ENCODE measurements at regions not wholly inside any gene's neighbourhood (a gene's known extent, or its start where the extent isn't known, plus 50 kb on each side); places are given as distances from the start of the nearest gene placed in this dataset.

DNA sequence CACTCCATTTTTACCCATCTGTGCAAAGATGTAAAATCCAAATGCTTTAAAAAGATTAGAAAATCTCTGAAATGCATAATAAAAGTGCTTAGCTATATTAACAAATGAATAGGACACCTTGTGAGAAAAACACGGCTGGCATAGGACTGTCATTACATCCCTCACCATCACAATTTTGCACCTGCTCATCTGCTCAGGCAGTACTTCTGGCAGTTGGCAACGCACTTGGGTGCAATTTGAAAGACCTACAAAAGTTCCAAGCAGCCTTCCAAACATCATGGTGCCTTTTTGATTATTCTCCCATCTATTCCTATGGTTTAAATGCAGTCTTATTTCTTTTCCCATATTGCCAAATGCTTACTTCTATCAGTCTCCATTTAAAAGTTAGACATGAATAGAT is 501.8 kb downstream of the ENC1 start:
- H3K27me3 Mint-ChIP-seq: peaks cover 4 to 9% of the 10 kb centered on the region in 2 donors
- Histone ChIP-seq H3K36me3 (ENCODE audit: control insufficient read depth in 2 of 2, extremely low read depth in 1 of 2, insufficient read depth in 1 of 2, low read length in 1 of 2) (no peaks in the 10 kb centered on the region), H3K4me1 (ENCODE audit: control insufficient read depth in 1 of 2, extremely low read depth in 1 of 2, insufficient read depth in 2 of 2, low read length in 2 of 2) (no peaks in the 10 kb centered on the region), H3K4me3 (ENCODE audit: control insufficient read depth in 1 of 2, extremely low read depth in 1 of 2, low read length in 1 of 2) (no peak overlapping the region), H3K27me3 (replicated peaks in 1 of 2; ENCODE audit: control insufficient read depth in 2 of 2, extremely low read depth in 1 of 2, insufficient read depth in 2 of 2, low read length in 1 of 2) (peaks cover 0 to 7% of the 10 kb centered on the region in 2 experiments), H3K9me3 (no peaks in the 10 kb centered on the region), H3K27ac (ENCODE audit: low read length) (no peak overlapping the region)
- no peaks in the 10 kb centered on the region for H3K4me1 Mint-ChIP-seq
- DNase-seq (no peak), ATAC-seq (replicated peaks in 1 of 4) (no peak)
- CTCF ChIA-PET: no interaction called here
- WGBS (ENCODE audit: insufficient coverage): 29% methylated on average over 1 of the region's 2 CpGs
- POLR2A ChIA-PET: no interaction called here
- H3K4me3 Mint-ChIP-seq: no peak overlapping the region
- H3K36me3 Mint-ChIP-seq: no peaks in the 10 kb centered on the region
- no peaks in the 10 kb centered on the region for H3K9me3 Mint-ChIP-seq
- no peak overlapping the region for H3K27ac Mint-ChIP-seq

DNA sequence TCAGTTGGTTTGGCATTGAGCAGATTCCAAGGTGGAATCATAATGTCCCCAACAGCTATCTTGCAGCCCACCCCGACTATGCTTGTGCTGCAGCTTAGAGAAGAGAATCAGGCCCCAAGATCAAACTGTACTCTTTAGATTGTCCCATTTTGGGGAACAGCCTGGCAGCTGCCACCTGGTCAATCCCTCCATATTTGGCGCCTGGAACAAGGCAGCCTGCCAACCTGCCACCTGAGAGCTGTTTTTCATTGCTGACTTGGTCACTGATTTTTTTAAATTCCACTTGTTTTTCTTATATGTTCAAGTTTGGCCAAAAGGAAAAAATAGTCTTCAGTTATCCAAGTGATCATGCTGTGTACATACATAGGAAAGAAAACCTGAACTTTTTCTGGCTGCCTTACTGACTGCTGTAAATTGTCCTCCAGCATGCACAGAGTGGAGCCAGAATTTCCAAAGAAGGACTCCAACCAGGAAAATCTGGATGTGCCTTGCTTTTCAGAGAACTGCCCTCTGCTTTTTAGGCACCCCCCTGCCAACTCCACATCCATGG is 504.2 kb downstream of the ENC1 start:
- Histone ChIP-seq H3K4me3 (ENCODE audit: control insufficient read depth in 1 of 2, extremely low read depth in 1 of 2, low read length in 1 of 2) (no peak overlapping the region), H3K36me3 (ENCODE audit: control insufficient read depth in 2 of 2, extremely low read depth in 1 of 2, insufficient read depth in 1 of 2, low read length in 1 of 2) (no peaks in the 10 kb centered on the region), H3K27ac (ENCODE audit: low read length) (no peak overlapping the region), H3K4me1 (ENCODE audit: control insufficient read depth in 1 of 2, extremely low read depth in 1 of 2, insufficient read depth in 2 of 2, low read length in 2 of 2) (no peaks in the 10 kb centered on the region), H3K9me3 (no peaks in the 10 kb centered on the region), H3K27me3 (replicated peaks in 1 of 2; ENCODE audit: control insufficient read depth in 2 of 2, extremely low read depth in 1 of 2, insufficient read depth in 2 of 2, low read length in 1 of 2) (peaks cover 0 to 11% of the 10 kb centered on the region in 2 experiments)
- DNase-seq: no peak
- H3K27ac Mint-ChIP-seq: no peak overlapping the region
- 74% methylated on average over 2 of the region's 2 CpGs for WGBS (ENCODE audit: insufficient coverage)
- H3K36me3 Mint-ChIP-seq: no peaks in the 10 kb centered on the region
- POLR2A ChIA-PET: no interaction called here
- no peak for ATAC-seq (replicated peaks in 1 of 4)
- no peaks in the 10 kb centered on the region for H3K9me3 Mint-ChIP-seq
- no peaks in the 10 kb centered on the region for H3K4me1 Mint-ChIP-seq
- no peak overlapping the region for H3K4me3 Mint-ChIP-seq
- peaks cover 9 to 13% of the 10 kb centered on the region in 2 donors for H3K27me3 Mint-ChIP-seq
- CTCF ChIA-PET: no interaction called here

DNA sequence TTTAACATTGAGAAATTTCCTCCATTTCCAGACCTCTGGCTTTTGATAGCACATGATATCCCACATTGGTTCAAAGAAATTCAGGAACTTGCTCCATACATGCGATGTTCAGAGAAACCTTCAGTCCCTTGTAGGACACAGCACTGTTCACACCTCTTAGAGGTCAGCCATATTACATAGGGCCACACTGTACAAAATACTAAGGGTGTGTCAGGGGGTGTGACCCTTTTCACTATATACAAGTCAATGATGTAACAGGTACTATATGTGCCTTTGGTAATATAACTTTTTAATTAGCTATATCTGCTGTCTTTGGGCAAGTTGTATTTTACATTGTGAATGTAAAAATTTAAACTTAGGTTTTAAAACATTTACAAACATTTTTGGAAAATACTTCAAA is 505.5 kb downstream of the ENC1 start:
- ChIA-PET CTCF (no interaction called here), POLR2A (no interaction called here)
- no peak overlapping the region for H3K4me3 Mint-ChIP-seq
- H3K4me3 ChIP-seq (ENCODE audit: control insufficient read depth in 1 of 2, extremely low read depth in 1 of 2, low read length in 1 of 2): no peak overlapping the region
- DNase-seq (no peak), ATAC-seq (replicated peaks in 1 of 4) (no peak)
- peaks cover 0 to 11% of the 10 kb centered on the region in 2 experiments for H3K27me3 ChIP-seq (replicated peaks in 1 of 2; ENCODE audit: control insufficient read depth in 2 of 2, extremely low read depth in 1 of 2, insufficient read depth in 2 of 2, low read length in 1 of 2)
- H3K9me3 ChIP-seq: no peaks in the 10 kb centered on the region
- H3K27me3 Mint-ChIP-seq: peaks cover 14 to 18% of the 10 kb centered on the region in 2 donors
- no CpG with 5 or more reads among the region's 1 CpG for WGBS (ENCODE audit: insufficient coverage)
- H3K36me3 Mint-ChIP-seq: no peaks in the 10 kb centered on the region
- no peaks in the 10 kb centered on the region for H3K9me3 Mint-ChIP-seq
- H3K4me1 Mint-ChIP-seq: no peaks in the 10 kb centered on the region
- no peaks in the 10 kb centered on the region for H3K4me1 ChIP-seq (ENCODE audit: control insufficient read depth in 1 of 2, extremely low read depth in 1 of 2, insufficient read depth in 2 of 2, low read length in 2 of 2)
- H3K36me3 ChIP-seq (ENCODE audit: control insufficient read depth in 2 of 2, extremely low read depth in 1 of 2, insufficient read depth in 1 of 2, low read length in 1 of 2): no peaks in the 10 kb centered on the region
- H3K27ac Mint-ChIP-seq: no peak overlapping the region
- no peak overlapping the region for H3K27ac ChIP-seq (ENCODE audit: low read length)

DNA sequence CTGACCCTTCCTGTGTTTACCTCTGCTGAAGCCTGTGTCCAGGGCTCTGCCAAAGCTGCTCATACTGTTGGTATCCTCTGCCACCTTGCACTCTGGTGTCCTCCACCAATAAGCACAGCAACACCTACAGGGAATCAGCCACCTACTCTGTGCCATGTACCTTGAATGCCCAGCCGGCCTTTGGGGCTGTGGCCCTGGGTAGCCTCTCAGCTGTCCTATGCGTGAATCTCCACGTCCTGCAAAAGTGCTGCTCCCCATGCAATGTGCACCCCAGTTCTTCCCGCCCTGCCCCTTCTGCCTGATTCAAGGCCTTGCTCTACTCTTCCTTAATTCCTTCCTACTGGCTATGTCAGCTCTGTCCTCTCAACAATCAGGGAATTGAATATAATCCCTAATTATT is 506.5 kb downstream of the ARHGEF28 start:
- no peak overlapping the region for H3K4me3 Mint-ChIP-seq
- WGBS (ENCODE audit: insufficient coverage): 94% methylated on average over 3 of the region's 4 CpGs
- no peaks in the 10 kb centered on the region for H3K4me1 Mint-ChIP-seq
- POLR2A ChIA-PET: no interaction called here
- H3K9me3 ChIP-seq: no peaks in the 10 kb centered on the region
- H3K27me3 ChIP-seq (replicated peaks in 1 of 2; ENCODE audit: control insufficient read depth in 2 of 2, extremely low read depth in 1 of 2, insufficient read depth in 2 of 2, low read length in 1 of 2): peaks cover 0 to 6% of the 10 kb centered on the region in 2 experiments
- H3K4me1 ChIP-seq (ENCODE audit: control insufficient read depth in 1 of 2, extremely low read depth in 1 of 2, insufficient read depth in 2 of 2, low read length in 2 of 2): no peaks in the 10 kb centered on the region
- H3K27ac Mint-ChIP-seq: no peak overlapping the region
- no peaks in the 10 kb centered on the region for H3K36me3 Mint-ChIP-seq
- H3K9me3 Mint-ChIP-seq: no peaks in the 10 kb centered on the region
- no peak overlapping the region for H3K4me3 ChIP-seq (ENCODE audit: control insufficient read depth in 1 of 2, extremely low read depth in 1 of 2, low read length in 1 of 2)
- CTCF ChIA-PET: no interaction called here
- no peaks in the 10 kb centered on the region for H3K36me3 ChIP-seq (ENCODE audit: control insufficient read depth in 2 of 2, extremely low read depth in 1 of 2, insufficient read depth in 1 of 2, low read length in 1 of 2)
- DNase-seq: no peak
- peaks cover 13 to 20% of the 10 kb centered on the region in 2 donors for H3K27me3 Mint-ChIP-seq
- no peak overlapping the region for H3K27ac ChIP-seq (ENCODE audit: low read length)
- ATAC-seq (replicated peaks in 1 of 4): no peak

DNA sequence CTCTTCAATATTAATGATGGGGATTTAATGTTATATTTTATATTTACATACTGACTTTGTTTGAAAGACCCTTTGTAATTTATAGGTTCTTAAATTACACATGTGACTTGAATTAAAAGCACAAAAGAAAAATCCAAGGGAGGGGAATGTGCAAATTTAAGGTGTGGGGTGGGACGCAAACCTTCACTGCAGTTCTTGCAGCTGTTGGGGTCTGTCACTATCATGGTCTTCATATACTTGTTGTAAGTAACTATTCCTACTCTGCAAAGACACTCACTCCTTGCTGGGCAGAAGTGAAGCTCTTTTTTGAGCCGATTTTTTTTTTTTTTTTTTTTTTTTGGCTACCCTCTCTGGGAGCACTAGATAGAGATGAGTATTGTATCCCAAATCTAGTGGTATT is 505.3 kb downstream of the ARHGEF28 start:
- CTCF ChIA-PET: interaction anchor here in 1 of 2 donors (0.6 kb wide), 1 partner anchor 444 kb away, joined by 3 read pairs; no protein-coding TSS in a partner anchor
- no peak overlapping the region for H3K27ac ChIP-seq (ENCODE audit: low read length)

DNA sequence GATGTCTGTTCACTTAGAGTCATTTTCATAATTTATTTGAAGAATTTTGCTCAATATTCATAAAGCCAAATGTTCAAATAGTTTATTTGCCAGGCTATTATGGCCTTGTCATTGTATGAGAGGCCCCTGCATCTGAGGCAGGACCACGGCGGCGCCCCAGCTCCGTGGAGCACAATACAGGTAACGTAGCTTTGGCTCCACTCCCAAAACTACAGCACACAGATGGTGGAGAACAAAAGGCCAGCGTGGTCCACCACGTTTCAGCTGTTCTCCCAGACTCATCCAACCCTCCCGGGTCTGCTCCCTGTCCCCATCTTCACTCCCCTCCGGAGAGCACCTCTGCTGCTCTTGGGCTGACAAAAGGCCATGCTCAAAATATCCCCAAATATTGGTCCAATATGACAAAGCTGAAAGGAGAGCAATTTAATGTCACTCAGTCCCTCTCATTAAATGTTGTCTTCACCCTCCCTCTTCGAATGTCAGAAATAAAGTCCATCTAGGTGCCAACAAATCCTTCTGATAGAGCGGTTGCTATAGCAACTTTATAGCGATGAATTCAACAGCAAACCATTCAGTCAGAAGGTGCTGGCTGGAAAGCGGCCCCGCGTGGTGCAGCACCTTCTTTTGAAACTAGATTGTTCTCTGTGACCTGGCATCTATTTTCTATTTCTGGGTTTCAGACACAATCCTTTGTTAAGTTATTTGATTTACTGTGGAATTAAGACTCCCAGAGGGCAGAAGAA is 504.3 kb downstream of the ARHGEF28 start:
- Histone ChIP-seq H3K4me1 (ENCODE audit: control insufficient read depth in 1 of 2, extremely low read depth in 1 of 2, insufficient read depth in 2 of 2, low read length in 2 of 2) (no peaks in the 10 kb centered on the region), H3K9me3 (no peaks in the 10 kb centered on the region), H3K36me3 (ENCODE audit: control insufficient read depth in 2 of 2, extremely low read depth in 1 of 2, insufficient read depth in 1 of 2, low read length in 1 of 2) (no peaks in the 10 kb centered on the region), H3K27ac (ENCODE audit: low read length) (no peak overlapping the region), H3K4me3 (ENCODE audit: control insufficient read depth in 1 of 2, extremely low read depth in 1 of 2, low read length in 1 of 2) (no peak overlapping the region), H3K27me3 (replicated peaks in 1 of 2; ENCODE audit: control insufficient read depth in 2 of 2, extremely low read depth in 1 of 2, insufficient read depth in 2 of 2, low read length in 1 of 2) (peaks cover 0 to 4% of the 10 kb centered on the region in 2 experiments)
- WGBS (ENCODE audit: insufficient coverage): 78% methylated on average over 13 of the region's 15 CpGs
- CTCF ChIA-PET: no interaction called here
- Mint-ChIP-seq H3K4me3 (no peak overlapping the region), H3K9me3 (no peaks in the 10 kb centered on the region), H3K4me1 (no peaks in the 10 kb centered on the region), H3K36me3 (no peaks in the 10 kb centered on the region), H3K27ac (no peak overlapping the region), H3K27me3 (peaks cover 13 to 20% of the 10 kb centered on the region in 2 donors)
- no peak for DNase-seq
- POLR2A ChIA-PET: no interaction called here
- no peak for ATAC-seq (replicated peaks in 1 of 4)

More for the DNA sequence above, 505.3 kb downstream of the ARHGEF28 start:
- ATAC-seq (replicated peaks in 1 of 4) (no peak), DNase-seq (no peak)
- Histone ChIP-seq H3K36me3 (ENCODE audit: control insufficient read depth in 2 of 2, extremely low read depth in 1 of 2, insufficient read depth in 1 of 2, low read length in 1 of 2) (no peaks in the 10 kb centered on the region), H3K4me3 (ENCODE audit: control insufficient read depth in 1 of 2, extremely low read depth in 1 of 2, low read length in 1 of 2) (no peak overlapping the region), H3K27me3 (replicated peaks in 1 of 2; ENCODE audit: control insufficient read depth in 2 of 2, extremely low read depth in 1 of 2, insufficient read depth in 2 of 2, low read length in 1 of 2) (peaks cover 0 to 5% of the 10 kb centered on the region in 2 experiments), H3K9me3 (no peaks in the 10 kb centered on the region), H3K4me1 (ENCODE audit: control insufficient read depth in 1 of 2, extremely low read depth in 1 of 2, insufficient read depth in 2 of 2, low read length in 2 of 2) (no peaks in the 10 kb centered on the region)
- Mint-ChIP-seq H3K9me3 (no peaks in the 10 kb centered on the region), H3K4me1 (no peaks in the 10 kb centered on the region), H3K27me3 (peaks cover 13 to 20% of the 10 kb centered on the region in 2 donors), H3K27ac (no peak overlapping the region), H3K4me3 (no peak overlapping the region), H3K36me3 (no peaks in the 10 kb centered on the region)
- WGBS (ENCODE audit: insufficient coverage): no CpG with 5 or more reads among the region's 2 CpGs
- POLR2A ChIA-PET: no interaction called here

All from T-cell (primary cell).